Left lung (tissue), 4 donors: ENCODE measurements at regions not wholly inside any gene's neighbourhood (a gene's known extent, or its start where the extent isn't known, plus 50 kb on each side); places are given as distances from the start of the nearest gene placed in this dataset.
A peak's percentile ranks its signal among the peaks of the same experiment; 100 is the strongest.

ENCODE experiments used
- ATAC-seq: fragments of 200-7000 bp; cut with Tn5 transposase; one replicate; pipeline ENCODE4 v1.9.1; 2020; ENCODE audit warnings: moderate library complexity
- DNase-seq, 4 donors: peaks; one replicate each; pipeline ENCODE4 v3.0.0-alpha.2; 2013 to 2020
- H3K27ac ChIP-seq, 2 donors: fragments of 200-600 bp; sonication (generic) in 1 of 2; one replicate each; pipeline versions ENCODE4 v1.5.0 to v1.8.0; 2020 to 2021
- H3K27me3 ChIP-seq, 2 donors: fragments of 200-600 bp; sonication (generic) in 1 of 2; one replicate each; pipeline versions ENCODE4 v1.5.0 to v1.8.0; 2020 to 2021
- H3K36me3 ChIP-seq, 2 donors: fragments of 200-600 bp; sonication (generic) in 1 of 2; one replicate each; pipeline versions ENCODE4 v1.5.0 to v1.8.0; 2020 to 2021
- H3K4me1 ChIP-seq, 2 donors: fragments of 200-600 bp; one replicate each; pipeline ENCODE4 v1.8.0; 2021
- H3K4me3 ChIP-seq, 2 donors: fragments of 200-600 bp; sonication (generic) in 1 of 2; one replicate each; pipeline versions ENCODE4 v1.5.0 to v1.8.0; 2020 to 2021; ENCODE audit warnings: mild to moderate bottlenecking in 1 of 2
- H3K9me3 ChIP-seq, 2 donors: fragments of 200-600 bp; sonication (generic) in 1 of 2; one replicate each; pipeline versions ENCODE4 v1.5.0 to v1.8.0; 2020 to 2021
- CTCF ChIP-seq, 2 donors: fragments of 200-600 bp; sonication (generic) in 1 of 2; IDR thresholded peaks; one replicate each; pipeline versions ENCODE4 v1.5.0 to v1.8.0; 2021; ENCODE audit warnings: antibody characterized with exemption in 2 of 2
- intact Hi-C, 2 donors: fragments of 100-400 bp; cut with DNase I; formaldehyde crosslinking; loops; one replicate each; pipeline versions ENCODE4 v1.11.2 to v1.14.2; 2022
- donor health status: DM: no; HTN: yes; CAD: no.
- donor health status: DM: no; HTN: no; CAD: no.

GRCh38 chr18:47397671-47398319, 146.3 kb upstream of the SKOR2 start:
- no peak for DNase-seq
- TF ChIP-seq CTCF (IDR thresholded peaks at IDR 0.05): peak in 1 of 2 donors; percentile 13
- H3K36me3 ChIP-seq: no peaks in the 10 kb centered on the region
- no peaks in the 10 kb centered on the region for H3K27me3 ChIP-seq
- H3K4me1 ChIP-seq: no peaks in the 10 kb centered on the region
- peaks cover 0 to 4% of the 10 kb centered on the region in 2 donors for H3K9me3 ChIP-seq
- peak; percentile 41 for ATAC-seq
- intact Hi-C loops: no loop called here
- H3K27ac ChIP-seq: no peak overlapping the region
- H3K4me3 ChIP-seq: no peak overlapping the region

- ATAC-seq: no peak
- H3K27me3 ChIP-seq: no peaks in the 10 kb centered on the region
- no peak for TF ChIP-seq CTCF (IDR thresholded peaks at IDR 0.05)
- no peaks in the 10 kb centered on the region for H3K36me3 ChIP-seq
- intact Hi-C loops: no loop called here
- H3K9me3 ChIP-seq: no peaks in the 10 kb centered on the region
- H3K27ac ChIP-seq: no peak overlapping the region
- H3K4me1 ChIP-seq: no peaks in the 10 kb centered on the region
- no peak overlapping the region for H3K4me3 ChIP-seq
- DNase-seq: no peak
Measured at GRCh38 chr18:47391665-47392064, 140.2 kb upstream of the SKOR2 start.

- DNase-seq (no peak), ATAC-seq (no peak)
- H3K4me3 ChIP-seq: no peak overlapping the region
- H3K27me3 ChIP-seq: no peaks in the 10 kb centered on the region
- H3K27ac ChIP-seq: no peak overlapping the region
- H3K4me1 ChIP-seq: no peaks in the 10 kb centered on the region
- no peaks in the 10 kb centered on the region for H3K9me3 ChIP-seq
- H3K36me3 ChIP-seq: no peaks in the 10 kb centered on the region
- no peak for TF ChIP-seq CTCF (IDR thresholded peaks at IDR 0.05)
- intact Hi-C loops: no loop called here
Measured at GRCh38 chr18:47390410-47391024, 139.1 kb upstream of the SKOR2 start.

GRCh38 chr18:47389210-47389609, 137.8 kb upstream of the SKOR2 start:
- no peaks in the 10 kb centered on the region for H3K36me3 ChIP-seq
- H3K9me3 ChIP-seq: no peaks in the 10 kb centered on the region
- no peaks in the 10 kb centered on the region for H3K4me1 ChIP-seq
- no peak for TF ChIP-seq CTCF (IDR thresholded peaks at IDR 0.05)
- intact Hi-C loops: loop anchor here in 1 of 2 donors (10.0 kb wide), 1 partner anchor 56 kb away; no protein-coding TSS in a partner anchor
- H3K27ac ChIP-seq: no peak overlapping the region
- DNase-seq (peak in 1 of 4 donors; percentile 3), ATAC-seq (peak; percentile 75)
- no peaks in the 10 kb centered on the region for H3K27me3 ChIP-seq
- H3K4me3 ChIP-seq: no peak overlapping the region

GRCh38 chr18:47387864-47388263, 136.4 kb upstream of the SKOR2 start:
- intact Hi-C loops: loop anchor here in 1 of 2 donors (10.0 kb wide), 1 partner anchor 57 kb away; no protein-coding TSS in a partner anchor
- H3K27ac ChIP-seq: no peak overlapping the region
- H3K27me3 ChIP-seq: no peaks in the 10 kb centered on the region
- no peaks in the 10 kb centered on the region for H3K36me3 ChIP-seq
- no peaks in the 10 kb centered on the region for H3K4me1 ChIP-seq
- no peaks in the 10 kb centered on the region for H3K9me3 ChIP-seq
- DNase-seq (no peak), ATAC-seq (no peak)
- no peak for TF ChIP-seq CTCF (IDR thresholded peaks at IDR 0.05)
- H3K4me3 ChIP-seq: no peak overlapping the region
